Liver (tissue), 8 donors: ENCODE measurements at regions not wholly inside any gene's neighbourhood (a gene's known extent, or its start where the extent isn't known, plus 50 kb on each side); places are given as distances from the start of the nearest gene placed in this dataset.
A peak's percentile ranks its signal among the peaks of the same experiment; 100 is the strongest.

Experiments used
- DNase-seq: peaks from one replicate; pipeline ENCODE4 v3.0.0-alpha.2; 2017; ENCODE audit warnings: low spot score
- H3K27ac ChIP-seq, 2 donors: one replicate each; pipeline ENCODE4 v1.7.0; 2013; ENCODE audit warnings: inconsistent platforms in 2 of 2, low read length in 2 of 2, control low read depth in 1 of 2, low read depth in 1 of 2, mild to moderate bottlenecking in 1 of 2
- H3K27me3 ChIP-seq, 4 donors: one replicate each; pipeline versions ENCODE4 v1.6.1 to v1.7.0; 2013; ENCODE audit warnings: low read length in 3 of 4, inconsistent platforms in 1 of 4, mild to moderate bottlenecking in 1 of 4, moderate library complexity in 1 of 4; ENCODE audit not compliant: control insufficient read depth in 4 of 4, insufficient read depth in 4 of 4
- H3K36me3 ChIP-seq, 4 donors: one replicate each; pipeline versions ENCODE4 v1.6.1 to v1.7.0; 2013; ENCODE audit warnings: low read length in 3 of 4, mild to moderate bottlenecking in 3 of 4, low read depth in 1 of 4, moderate library complexity in 1 of 4; ENCODE audit not compliant: control insufficient read depth in 4 of 4, insufficient read depth in 3 of 4
- H3K4me1 ChIP-seq, 4 donors: one replicate each; pipeline versions ENCODE4 v1.6.1 to v1.7.0; 2013; ENCODE audit warnings: low read length in 3 of 4, mild to moderate bottlenecking in 3 of 4, moderate library complexity in 1 of 4; ENCODE audit not compliant: control insufficient read depth in 4 of 4, insufficient read depth in 4 of 4
- H3K4me3 ChIP-seq, 3 donors: one replicate each; pipeline versions ENCODE4 v1.6.1 to v1.7.0; 2013; ENCODE audit warnings: low read length in 3 of 3, control low read depth in 1 of 3, low read depth in 1 of 3, mild to moderate bottlenecking in 1 of 3
- H3K9ac ChIP-seq, 2 donors: one replicate each; pipeline ENCODE4 v1.7.0; 2013; ENCODE audit warnings: low read length in 2 of 2, mild to moderate bottlenecking in 2 of 2, moderate library complexity in 2 of 2, control low read depth in 1 of 2, low read depth in 1 of 2
- H3K9me3 ChIP-seq, 4 donors: one replicate each; pipeline versions ENCODE4 v1.6.1 to v1.7.0; 2013; ENCODE audit warnings: low read length in 3 of 4; ENCODE audit not compliant: control insufficient read depth in 4 of 4
- ATF3 ChIP-seq: IDR thresholded peaks from 2 replicates; pipeline ENCODE4 v1.6.1; 2016; ENCODE audit warnings: antibody characterized with exemption
- CTCF ChIP-seq: fragments of 150-350 bp; IDR thresholded peaks from 2 replicates; pipeline ENCODE4 v1.5.1; 2017; ENCODE audit warnings: improper control_type of control experiment, low read depth, low read length; ENCODE audit not compliant: missing input control
- EGR1 ChIP-seq, 2 donors: IDR thresholded peaks; 2 replicates each; pipeline ENCODE4 v1.6.1; 2016 to 2018; ENCODE audit warnings: antibody characterized with exemption in 2 of 2, low read depth in 2 of 2
- FOXA1 ChIP-seq: IDR thresholded peaks from 2 replicates; pipeline ENCODE4 v1.6.1; 2016; ENCODE audit warnings: antibody characterized with exemption
- FOXA2 ChIP-seq: IDR thresholded peaks from 2 replicates; pipeline ENCODE4 v1.6.1; 2016; ENCODE audit warnings: antibody characterized with exemption
- GABPA ChIP-seq, 2 donors: IDR thresholded peaks in 1 of 2; conservative IDR thresholded peaks in 1 of 2; 2 replicates each; pipeline ENCODE4 v1.6.1; 2016; ENCODE audit warnings: antibody characterized with exemption in 2 of 2, mild to moderate bottlenecking in 1 of 2, moderate library complexity in 1 of 2
- NR2F2 ChIP-seq: IDR thresholded peaks from 2 replicates; pipeline ENCODE4 v1.6.1; 2016; ENCODE audit warnings: antibody characterized with exemption
- RAD21 ChIP-seq, 2 donors: IDR thresholded peaks; 2 replicates each; pipeline ENCODE4 v1.6.1; 2016; ENCODE audit warnings: antibody characterized with exemption in 2 of 2, mild to moderate bottlenecking in 2 of 2
- REST ChIP-seq: IDR thresholded peaks from 2 replicates; pipeline ENCODE4 v1.6.1; 2016; ENCODE audit warnings: antibody characterized with exemption, mild to moderate bottlenecking
- SP1 ChIP-seq: IDR thresholded peaks from 2 replicates; pipeline ENCODE4 v1.6.1; 2018; ENCODE audit warnings: antibody characterized with exemption, mild to moderate bottlenecking
- TAF1 ChIP-seq: conservative IDR thresholded peaks from 2 replicates; pipeline ENCODE4 v1.6.1; 2016; ENCODE audit warnings: antibody characterized with exemption, mild to moderate bottlenecking
- WGBS: extraction: QIAGEN DNeasy Blood & Tissue Kit; methylation state at CpG from one replicate; pipeline ENCODE4 v1.1.7; 2013; 5-methylcytosine and 5-hydroxymethylcytosine counted together
- donor health status: healthy.
- donor health status: healthy.
- donor health status: healthy.
- donor health status: healthy.
- donor health status: healthy.

- H3K4me1 ChIP-seq: peaks cover 3 to 34% (median 9%) of the 10 kb centered on the region in 4 donors
- no peak for TF ChIP-seq EGR1 (IDR thresholded peaks at IDR 0.05; ENCODE audit: low read depth in 2 of 2)
- no peak for TF ChIP-seq REST
- no peak for TF ChIP-seq FOXA2
- no peak for TF ChIP-seq RAD21 (IDR thresholded peaks at IDR 0.05)
- no peak for TF ChIP-seq NR2F2
- TF ChIP-seq CTCF: no peak
- no peak for TF ChIP-seq ATF3
- TF ChIP-seq SP1: no peak
- no peak for TF ChIP-seq GABPA (IDR thresholded peaks at IDR 0.05 in 1 of 2, conservative IDR thresholded peaks at IDR 0.05 in 1 of 2)
- TF ChIP-seq FOXA1: no peak
- no peak for TF ChIP-seq TAF1
- peak overlapping the region; percentile 79 to 80 for H3K27ac ChIP-seq
- H3K36me3 ChIP-seq: no peaks in the 10 kb centered on the region
- no peaks in the 10 kb centered on the region for H3K27me3 ChIP-seq
- no peak for DNase-seq
- H3K4me3 ChIP-seq: no peak overlapping the region
- H3K9ac ChIP-seq: no peak overlapping the region
- 67% methylated on average over 2 of the region's 2 CpGs for WGBS
- no peaks in the 10 kb centered on the region for H3K9me3 ChIP-seq
These were observed 448.1 kb downstream of the BCAT1 start for GRCh38 chr12:24500831-24501230.

GRCh38 chr12:24500421-24500820 is 448.5 kb downstream of the BCAT1 start:
- TF ChIP-seq FOXA2 (no peak), RAD21 (IDR thresholded peaks at IDR 0.05) (no peak)
- 38% methylated on average over 4 of the region's 4 CpGs for WGBS
- peak overlapping the region; percentile 79 to 80 for H3K27ac ChIP-seq

More at GRCh38 chr12:24500421-24500820, 448.5 kb downstream of the BCAT1 start:
- Histone ChIP-seq H3K27me3 (no peaks in the 10 kb centered on the region), H3K9ac (peak overlapping the region in 1 of 2 donors; percentile 47), H3K4me3 (no peak overlapping the region), H3K4me1 (peaks cover 4 to 37% (median 9%) of the 10 kb centered on the region in 4 donors), H3K9me3 (no peaks in the 10 kb centered on the region), H3K36me3 (no peaks in the 10 kb centered on the region)
- DNase-seq: no peak
